SKM-1 (cell line): ENCODE measurements at regions not wholly inside any gene's neighbourhood (a gene's known extent, or its start where the extent isn't known, plus 50 kb on each side); places are given as distances from the start of the nearest gene placed in this dataset.
"Not testable (repeated sequence)": the region's sequence is repeated elsewhere in the genome, so short reads cannot be mapped to it uniquely, and the experiment has no call there.

Source experiments
- DNase-seq: peaks from one replicate; lab custom pipeline; 2025; ENCODE audit not compliant: unreplicated experiment; lab: John Stamatoyannopoulos, UW

DNA sequence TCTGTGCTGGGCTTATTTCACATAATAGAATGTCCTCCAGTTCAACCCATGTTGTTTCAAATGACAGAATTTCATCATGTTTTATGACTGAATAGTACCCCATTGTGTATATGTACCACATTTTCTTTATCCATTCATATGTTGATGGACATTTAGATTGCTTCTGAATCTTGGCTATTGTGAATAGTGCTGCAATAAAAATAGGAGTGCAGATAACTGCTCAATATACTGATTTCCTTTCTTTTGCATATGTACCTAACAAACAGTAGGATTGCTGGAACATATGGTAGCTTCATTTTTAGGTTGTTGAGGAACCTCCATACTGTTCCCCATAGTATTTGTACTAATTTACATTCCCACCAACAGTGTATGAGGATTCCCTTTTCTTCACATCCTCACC lies 491.1 kb downstream of the BRINP3 start:
- DNase-seq = no peak

DNA sequence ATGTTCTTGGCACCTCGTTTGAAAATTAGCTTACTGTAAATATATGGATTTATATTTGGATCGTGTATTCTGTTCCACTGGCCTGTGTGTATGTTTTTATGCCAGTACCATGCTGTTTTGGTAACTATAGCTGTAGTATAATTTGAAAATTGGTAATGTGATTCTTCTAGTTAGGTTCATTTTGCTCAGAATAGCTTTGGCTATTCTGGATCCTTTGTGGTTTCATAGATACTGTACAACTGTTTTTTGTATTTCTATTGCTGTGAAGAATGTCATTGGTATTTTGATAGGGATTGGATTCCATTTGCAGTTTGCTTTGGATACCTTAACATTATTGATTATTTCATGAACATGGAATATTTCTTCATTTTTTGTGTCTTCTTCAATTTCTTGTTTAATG lies 490.2 kb downstream of the BRINP3 start:
- DNase-seq = no peak

DNA sequence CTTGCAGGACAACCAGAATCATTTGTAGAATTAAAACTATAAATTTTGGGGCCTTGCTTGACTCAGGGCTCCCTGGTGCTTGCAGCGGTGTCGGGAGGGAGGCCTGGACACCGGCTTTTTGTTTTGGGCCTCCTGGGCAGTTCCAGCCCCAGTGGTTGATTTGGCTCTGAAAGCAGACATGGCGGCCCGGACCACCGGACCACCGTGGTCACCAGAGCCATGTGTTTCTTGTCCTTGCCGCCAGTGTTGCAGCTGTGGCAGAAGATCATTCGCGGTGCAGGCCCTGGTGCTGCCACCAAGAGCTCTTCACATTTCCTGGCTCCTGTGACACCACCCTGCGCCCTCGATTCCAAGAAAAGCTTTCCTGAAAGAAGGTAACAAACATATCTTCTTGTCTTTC lies 484.8 kb downstream of the BRINP3 start:
- DNase-seq = no peak

DNA sequence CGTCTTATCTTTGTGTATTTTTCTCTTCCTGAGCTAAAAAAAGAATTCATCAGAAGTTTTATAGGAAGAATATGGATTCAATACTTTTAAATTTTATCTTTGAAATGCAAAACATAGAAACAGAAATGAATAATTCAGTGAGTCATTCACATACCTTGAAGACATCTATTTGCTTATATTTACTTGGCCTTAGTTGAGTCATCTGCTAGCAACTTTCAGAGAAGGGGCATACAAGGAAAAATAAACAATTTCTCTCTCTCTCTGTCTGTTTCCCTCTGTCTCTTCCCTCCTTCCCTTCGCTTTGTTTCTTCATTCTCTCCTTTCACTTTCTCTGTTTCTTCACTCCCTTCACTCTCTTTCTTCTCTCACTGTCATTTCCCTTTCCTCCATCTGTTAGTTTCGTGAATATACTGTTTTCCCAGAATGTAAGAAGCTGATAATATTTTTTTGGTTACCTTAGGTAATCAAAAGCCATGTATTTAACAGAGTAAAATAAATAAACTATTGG lies 477.2 kb downstream of the BRINP3 start:
- DNase-seq = no peak

DNA sequence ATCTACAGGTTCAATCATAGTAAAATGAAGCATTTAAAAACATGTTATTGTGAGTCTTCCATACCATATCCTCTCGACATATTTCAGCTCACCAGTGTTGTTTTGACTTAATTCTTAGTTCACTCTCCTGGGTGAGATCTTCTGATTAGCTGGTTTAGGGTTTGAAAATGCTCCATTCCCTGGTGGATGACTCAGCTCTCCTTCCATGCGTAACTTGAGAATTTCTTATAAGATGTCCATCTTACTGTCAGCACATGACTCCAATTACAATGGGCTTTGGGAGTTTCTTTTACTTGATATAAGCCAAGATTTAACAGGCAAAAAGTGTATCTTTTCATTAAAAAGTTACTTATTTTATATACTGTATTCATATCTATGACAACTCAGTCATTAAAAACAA lies 476.5 kb downstream of the BRINP3 start:
- DNase-seq = no peak

DNA sequence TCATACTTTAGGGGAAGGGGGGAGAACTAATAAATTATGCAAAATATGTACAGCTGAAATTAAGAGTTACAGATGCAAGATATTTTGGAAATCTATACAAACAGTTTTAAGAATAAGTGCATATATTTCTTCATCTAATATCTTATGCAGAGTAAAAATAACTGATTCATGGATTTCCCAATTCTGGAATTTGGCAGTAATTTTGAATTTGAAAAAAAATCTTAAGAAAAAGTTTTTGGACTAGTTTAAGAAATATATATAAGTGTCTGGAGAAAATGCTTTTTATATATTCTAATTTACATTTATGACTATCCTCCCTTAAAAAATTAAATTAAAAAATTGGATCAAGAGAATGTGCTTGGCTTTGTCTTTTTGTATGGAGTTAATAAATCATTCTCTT lies 474.3 kb downstream of the BRINP3 start:
- DNase-seq = no peak

DNA sequence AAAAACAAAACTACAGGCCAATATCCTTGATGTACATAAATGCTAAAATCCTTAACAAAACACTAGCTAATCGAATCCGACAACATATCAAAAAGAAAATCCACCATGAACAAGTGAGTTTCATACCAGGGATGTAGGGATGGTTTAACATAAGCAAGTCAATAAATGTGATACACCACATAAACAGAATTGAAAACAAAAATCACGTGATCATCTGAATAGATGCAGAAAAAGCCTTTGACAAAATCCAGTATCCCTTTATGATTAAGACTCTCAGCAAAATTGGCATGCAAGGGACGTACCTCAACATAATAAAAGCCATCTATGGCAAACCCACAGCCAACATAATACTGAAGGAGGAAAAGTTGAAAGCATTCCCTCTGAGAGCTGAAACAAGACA lies 466.1 kb downstream of the BRINP3 start:
- DNase-seq = no peak

DNA sequence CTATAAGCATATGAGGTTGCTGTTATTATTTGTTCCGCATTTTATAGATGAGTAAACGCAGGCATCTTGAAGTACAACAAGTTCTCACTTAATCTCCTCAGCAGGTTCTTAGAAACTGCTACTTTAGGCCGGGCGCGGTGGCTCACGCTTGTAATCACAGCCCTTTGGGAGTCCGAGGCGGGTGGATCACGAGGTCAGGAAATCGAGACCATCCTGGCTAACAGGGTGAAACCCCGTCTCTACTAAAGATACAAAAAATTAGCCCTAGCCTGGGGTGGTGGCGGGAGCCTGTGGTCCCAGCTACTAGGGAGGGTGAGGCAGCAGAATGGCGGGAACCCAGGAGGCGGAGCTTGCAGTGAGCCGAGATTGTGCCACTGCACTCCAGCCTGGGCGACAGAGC lies 458.5 kb downstream of the BRINP3 start:
- DNase-seq = not testable (repeated sequence)

DNA sequence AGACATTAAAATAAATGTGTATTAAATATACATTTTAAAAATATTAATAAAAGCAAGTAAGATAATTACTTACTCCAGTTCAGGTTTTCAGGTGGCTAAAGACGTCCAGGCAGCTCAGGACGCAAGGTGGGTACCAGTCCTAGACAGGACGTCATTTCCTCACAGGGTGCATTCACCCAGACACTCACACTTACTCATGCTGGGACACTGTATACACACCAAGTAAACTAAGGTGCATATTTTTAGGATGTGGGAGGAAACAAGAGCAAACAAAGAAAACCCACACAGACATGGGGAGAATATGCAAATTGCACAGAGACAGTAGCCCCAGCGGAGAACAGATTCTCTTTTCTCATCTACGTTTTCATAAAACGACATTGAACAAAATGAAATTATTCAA lies 457.9 kb downstream of the BRINP3 start:
- DNase-seq = no peak

DNA sequence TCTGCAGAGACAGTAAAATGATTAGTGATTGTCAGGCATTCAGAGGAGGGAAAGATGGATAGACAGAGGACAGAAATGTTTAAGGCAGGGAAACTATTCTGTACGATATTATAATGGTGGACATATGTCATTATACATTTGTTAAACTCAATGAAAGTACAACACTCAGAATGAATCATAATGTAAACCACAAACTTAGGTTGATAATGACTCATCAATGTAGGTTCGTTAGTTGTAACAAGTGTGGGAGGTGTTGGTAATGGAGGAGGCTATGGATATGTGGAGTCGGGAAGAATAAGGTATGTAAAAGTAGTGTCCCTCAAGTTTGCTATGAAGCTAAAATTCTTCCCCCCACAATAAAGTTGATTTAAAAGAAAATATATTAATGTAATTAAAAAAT lies 455.0 kb downstream of the BRINP3 start:
- no peak for DNase-seq

DNA sequence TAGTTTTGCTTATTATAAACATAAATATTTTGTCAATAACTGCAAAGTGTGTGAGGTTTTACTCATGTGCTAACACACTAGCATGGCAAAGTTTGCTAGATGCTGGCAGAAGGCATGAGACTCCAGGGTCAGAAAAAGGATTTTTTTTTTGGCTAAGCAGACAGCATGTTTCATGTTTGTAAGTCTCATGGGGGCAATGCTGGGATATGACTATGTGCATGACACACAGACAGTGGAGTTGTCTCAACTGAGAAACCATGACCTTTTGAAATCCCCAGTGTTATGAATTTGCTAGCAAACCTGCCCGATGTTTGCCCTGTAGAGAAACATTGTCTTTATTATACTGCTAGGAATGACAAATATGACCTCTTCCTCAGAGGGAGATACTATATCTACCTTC lies 448.2 kb downstream of the BRINP3 start:
- no peak for DNase-seq

DNA sequence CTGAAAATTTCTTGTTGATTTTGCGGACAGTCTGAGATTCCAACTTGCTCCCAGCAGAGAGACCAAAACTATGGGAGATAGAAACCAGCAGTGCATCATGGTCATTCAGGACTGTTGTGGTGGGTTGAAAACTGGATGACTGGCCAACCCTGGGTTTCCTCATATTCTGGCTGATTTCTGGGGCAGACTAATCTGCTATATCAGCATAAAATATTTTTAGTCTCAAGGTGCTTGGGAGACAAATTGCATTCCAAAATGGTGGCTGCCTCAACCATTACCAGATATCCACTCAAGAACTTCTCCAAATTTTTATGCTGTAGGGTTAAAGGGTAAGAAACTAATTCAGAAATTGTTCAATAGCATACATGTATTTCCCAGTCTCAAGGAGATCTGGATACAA lies 434.0 kb downstream of the BRINP3 start:
- DNase-seq = no peak

DNA sequence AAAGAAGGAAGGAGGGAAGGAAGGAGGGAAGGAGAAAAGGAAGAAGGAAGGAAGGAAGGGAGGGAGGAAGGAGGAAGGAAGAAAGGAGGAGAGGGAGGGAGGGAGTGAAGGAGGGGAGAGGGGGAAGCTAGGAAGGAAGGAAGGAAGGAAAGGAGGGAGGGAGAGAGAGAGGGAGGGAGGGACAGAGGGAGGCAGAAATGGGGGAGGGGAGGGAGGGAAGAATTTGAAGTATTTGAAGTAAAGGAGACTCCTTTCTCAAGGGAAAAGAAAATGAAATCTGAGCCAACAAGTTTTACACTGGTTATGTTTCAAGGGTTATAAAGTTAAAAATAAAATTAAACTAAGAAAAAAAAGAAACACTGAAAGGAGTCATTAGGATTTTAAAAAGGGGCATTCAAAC lies 431.4 kb downstream of the BRINP3 start:
- no peak for DNase-seq
